K562 (cell line): ENCODE measurements at regions not wholly inside any gene's neighbourhood (a gene's known extent, or its start where the extent isn't known, plus 50 kb on each side); places are given as distances from the start of the nearest gene placed in this dataset.

ENCODE experiments used
- ATAC-seq: fragments of 200-7000 bp; cut with Tn5 transposase; 3 replicates; pipeline ENCODE4 v1.9.1; 2020; ENCODE audit warnings: moderate library complexity
- BruUV-seq: library from RNA; stranded (reverse); fragments of 400-500 nt; replicated peaks from 2 replicates; lab custom pipeline; 2021; lab: Mats Ljungman, UMichigan
- CTCF ChIA-PET: fragments of 300-600 bp; formaldehyde crosslinking; extraction: SDS; loops from one replicate; lab custom pipeline; 2021; ENCODE audit warnings: low intra/inter-chr PET ratio; lab: Yijun Ruan, JAX
- POLR2A ChIA-PET: fragments of 300-600, 350-650 bp; sonication (Branson Sonifier 250); formaldehyde crosslinking; extraction: SDS; loops from one replicate; lab custom pipeline; 2021; ENCODE audit warnings: antibody characterized with exemption, inconsistent platforms; lab: Yijun Ruan, JAX
- DNase-seq, 4 experiments: peaks; one replicate each; pipeline versions ENCODE4 v3.0.0 to v3.0.0-alpha.2; 2011 to 2018; ENCODE audit warnings: low spot score in 3 of 4, mixed read lengths in 3 of 4; ENCODE audit errors: extremely low read depth in 1 of 4
- FAIRE-seq: peaks from 2 replicates; lab custom pipeline; 2011; peaks lifted over from hg19 to GRCh38; lab: Jason Lieb, UNC
- H2AFZ ChIP-seq: 2 replicates; pipeline ENCODE4 v1.6.0; 2011; ENCODE audit warnings: low read depth, low read length, control low read depth, inconsistent platforms
- H3K27ac ChIP-seq: fragments of 200-600 bp; 3 replicates; pipeline ENCODE4 v1.8.0; 2011; ENCODE audit warnings: low read depth, mild to moderate bottlenecking, control low read depth, inconsistent platforms, low read length, moderate library complexity, mixed read lengths; ENCODE audit errors: extremely low read depth
- H3K27me3 ChIP-seq, 2 experiments: fragments of 300-600 bp in 1 of 2; 2 replicates in 1 of 2; 3 replicates in 1 of 2; pipeline versions ENCODE4 v1.6.0 to v1.8.0; 2011; ENCODE audit warnings: inconsistent platforms in 2 of 2, low read length in 2 of 2, mild to moderate bottlenecking in 1 of 2, mixed read lengths in 1 of 2, moderate library complexity in 1 of 2; ENCODE audit not compliant: control insufficient read depth in 2 of 2, insufficient read depth in 2 of 2
- H3K36me3 ChIP-seq: fragments of 300-600 bp; 3 replicates; pipeline ENCODE4 v1.8.0; 2011; ENCODE audit warnings: mild to moderate bottlenecking, low read length, inconsistent platforms; ENCODE audit not compliant: control insufficient read depth, insufficient read depth
- H3K4me1 ChIP-seq, 2 experiments: fragments of 200-600 bp in 1 of 2; replicated peaks in 1 of 2; 2 replicates in 1 of 2; 3 replicates in 1 of 2; pipeline versions ENCODE4 v1.5.1 to v1.8.0; 2011; ENCODE audit warnings: inconsistent platforms in 2 of 2, low read length in 2 of 2, mild to moderate bottlenecking in 1 of 2, mixed read lengths in 1 of 2, moderate library complexity in 1 of 2; ENCODE audit not compliant: control insufficient read depth in 2 of 2, insufficient read depth in 2 of 2
- H3K4me2 ChIP-seq: 2 replicates; pipeline ENCODE4 v1.6.1; 2011; ENCODE audit warnings: low read length, control low read depth, inconsistent platforms, mixed read lengths; ENCODE audit not compliant: insufficient read depth
- H3K4me3 ChIP-seq: fragments of 200-600 bp; sonication (generic), shearing (Covaris generic); 2 replicates; pipeline ENCODE4 v1.5.1; 2016; ENCODE audit warnings: control low read depth, inconsistent platforms
- H3K79me2 ChIP-seq: fragments of 200-600 bp; 3 replicates; pipeline ENCODE4 v1.8.0; 2011; ENCODE audit warnings: low read length, inconsistent platforms; ENCODE audit not compliant: control insufficient read depth, insufficient read depth
- H3K9ac ChIP-seq, 2 experiments: 2 replicates each; pipeline versions ENCODE4 v1.6.0 to v1.6.1; 2011; ENCODE audit warnings: low read depth in 2 of 2, low read length in 2 of 2, control low read depth in 1 of 2, inconsistent platforms in 1 of 2, mild to moderate bottlenecking in 1 of 2, mixed read lengths in 1 of 2; ENCODE audit not compliant: insufficient read depth in 1 of 2
- H3K9me1 ChIP-seq: one replicate; pipeline ENCODE4 v1.6.0; 2011; ENCODE audit warnings: inconsistent platforms, mild to moderate bottlenecking, low read length, moderate library complexity; ENCODE audit not compliant: control insufficient read depth, insufficient read depth
- H3K9me3 ChIP-seq: replicated peaks from 2 replicates; pipeline ENCODE4 v1.5.1; 2011; ENCODE audit warnings: low read depth, low read length, inconsistent platforms; ENCODE audit not compliant: control insufficient read depth, insufficient read depth
- H4K20me1 ChIP-seq: replicated peaks from 2 replicates; pipeline ENCODE4 v1.6.1; 2011; ENCODE audit warnings: low read length, inconsistent platforms, mixed read lengths; ENCODE audit not compliant: control insufficient read depth, insufficient read depth
- ARID1B ChIP-seq: fragments of 450-650 bp; IDR thresholded peaks from 2 replicates; pipeline ENCODE4 v1.6.1; 2016; ENCODE audit warnings: antibody characterized with exemption, mild to moderate bottlenecking, inconsistent platforms
- BRCA1 ChIP-seq, 2 experiments: fragments of 450-650 bp in 1 of 2; sonication (generic) in 1 of 2; formaldehyde crosslinking in 1 of 2; IDR thresholded peaks; 2 replicates each; pipeline versions ENCODE4 v1.5.0 to v1.6.1; 2017 to 2020; ENCODE audit warnings: mild to moderate bottlenecking in 1 of 2, missing genetic modification reagents in 1 of 2
- COPS2 ChIP-seq: fragments of 450-650 bp; conservative IDR thresholded peaks from 2 replicates; pipeline ENCODE4 v1.6.1; 2016; ENCODE audit warnings: mild to moderate bottlenecking, moderate library complexity
- DDX20 ChIP-seq: fragments of 450-650 bp; IDR thresholded peaks from 2 replicates; pipeline ENCODE4 v1.6.1; 2016; ENCODE audit warnings: missing genetic modification characterization, low read depth, mild to moderate bottlenecking, missing compliant biosample characterization, moderate library complexity
- DNMT1 ChIP-seq: fragments of 450-650 bp; IDR thresholded peaks from 2 replicates; pipeline ENCODE4 v1.6.1; 2016; ENCODE audit warnings: antibody characterized with exemption, mild to moderate bottlenecking
- FOXJ3 ChIP-seq: sonication (generic); formaldehyde crosslinking; IDR thresholded peaks from 2 replicates; pipeline ENCODE4 v1.4.0; 2020; ENCODE audit warnings: mild to moderate bottlenecking, missing genetic modification reagents
- GATAD2A ChIP-seq: fragments of 450-650 bp; IDR thresholded peaks from 2 replicates; pipeline ENCODE4 v1.6.1; 2017
- OTX1 ChIP-seq: fragments of 450-650 bp; formaldehyde crosslinking; IDR thresholded peaks from 2 replicates; pipeline ENCODE4 v1.4.0; 2022; ENCODE audit warnings: mild to moderate bottlenecking
- POLR2A ChIP-seq: fragments of 450-650 bp; conservative IDR thresholded peaks from 2 replicates; pipeline ENCODE4 v1.6.1; 2016
- POLR2AphosphoS2 ChIP-seq: IDR thresholded peaks from 2 replicates; pipeline ENCODE4 v1.6.1; 2012; ENCODE audit warnings: low read length, improper control_type of control experiment
- PRPF4 ChIP-seq: fragments of 200-400 bp; formaldehyde crosslinking; IDR thresholded peaks from one replicate; pipeline ENCODE4 v1.6.1; 2017; ENCODE audit warnings: low read length, low read depth, mild to moderate bottlenecking; ENCODE audit not compliant: insufficient read depth, poor library complexity, severe bottlenecking
- RCOR1 ChIP-seq, 2 experiments: IDR thresholded peaks; 2 replicates each; pipeline ENCODE4 v1.6.1; 2012; ENCODE audit warnings: low read depth in 2 of 2, low read length in 2 of 2, borderline replicate concordance in 1 of 2, improper control_type of control experiment in 1 of 2
- SETDB1 ChIP-seq: IDR thresholded peaks from one replicate; pipeline ENCODE4 v1.6.1; 2012; ENCODE audit warnings: low read length, control low read depth, inconsistent platforms
- SIN3A ChIP-seq, 2 experiments: fragments of 150-350 bp in 1 of 2; IDR thresholded peaks; 2 replicates each; pipeline ENCODE4 v1.6.1; 2011 to 2016; ENCODE audit warnings: borderline replicate concordance in 2 of 2, low read depth in 2 of 2, low read length in 2 of 2, mild to moderate bottlenecking in 2 of 2, moderate library complexity in 2 of 2; ENCODE audit not compliant: control insufficient read depth in 1 of 2
- SLC30A9 ChIP-seq: fragments of 250-450 bp; sonication (Bioruptor Pico); IDR thresholded peaks from 2 replicates; pipeline ENCODE4 v1.8.0; 2022; ENCODE audit warnings: mild to moderate bottlenecking, moderate library complexity
- SMARCA5 ChIP-seq: fragments of 450-650 bp; IDR thresholded peaks from 2 replicates; pipeline ENCODE4 v1.6.1; 2016
- ZNF253 ChIP-seq: fragments of 250-450 bp; sonication (Bioruptor Pico); conservative IDR thresholded peaks from 2 replicates; pipeline ENCODE4 v1.6.1; 2021; ENCODE audit warnings: mild to moderate bottlenecking
- WGBS: fragments of 100-300 bp; shearing (Covaris generic); methylation state at CpG from one replicate; pipeline ENCODE4 v1.1.6; 2016; ENCODE audit warnings: low coverage, mixed read lengths; ENCODE audit not compliant: insufficient coverage; ENCODE audit errors: missing lambda C conversion rate; 5-methylcytosine and 5-hydroxymethylcytosine counted together
- in situ Hi-C: fragments of 300-500 bp; cut with MboI; formaldehyde crosslinking; loops from 4 replicates; pipeline ENCODE4 v1.15.0; 2018; ENCODE audit warnings: inconsistent platforms, mixed read lengths
- intact Hi-C: fragments of 100-400 bp; cut with micrococcal nuclease; formaldehyde crosslinking; loops from 2 replicates; pipeline ENCODE4 v1.14.2; 2022
- TF ChIP-seq, protein P1 (sequence below), 3 experiments: IDR thresholded peaks in 2 of 3; conservative IDR thresholded peaks in 1 of 3; 2 replicates each; pipeline ENCODE4 v1.5.1; 2011 to 2012; ENCODE audit warnings: low read length in 3 of 3, mild to moderate bottlenecking in 3 of 3, control low read depth in 2 of 3, improper control_type of control experiment in 1 of 3, inconsistent platforms in 1 of 3, low read depth in 1 of 3, mixed read lengths in 1 of 3, moderate library complexity in 1 of 3; ENCODE audit not compliant: insufficient read depth in 2 of 3
- TF ChIP-seq, protein P2 (sequence below): sonication (generic); formaldehyde crosslinking; IDR thresholded peaks from 2 replicates; pipeline ENCODE4 v1.8.0; 2022; ENCODE audit warnings: mild to moderate bottlenecking, missing genetic modification reagents

DNA sequence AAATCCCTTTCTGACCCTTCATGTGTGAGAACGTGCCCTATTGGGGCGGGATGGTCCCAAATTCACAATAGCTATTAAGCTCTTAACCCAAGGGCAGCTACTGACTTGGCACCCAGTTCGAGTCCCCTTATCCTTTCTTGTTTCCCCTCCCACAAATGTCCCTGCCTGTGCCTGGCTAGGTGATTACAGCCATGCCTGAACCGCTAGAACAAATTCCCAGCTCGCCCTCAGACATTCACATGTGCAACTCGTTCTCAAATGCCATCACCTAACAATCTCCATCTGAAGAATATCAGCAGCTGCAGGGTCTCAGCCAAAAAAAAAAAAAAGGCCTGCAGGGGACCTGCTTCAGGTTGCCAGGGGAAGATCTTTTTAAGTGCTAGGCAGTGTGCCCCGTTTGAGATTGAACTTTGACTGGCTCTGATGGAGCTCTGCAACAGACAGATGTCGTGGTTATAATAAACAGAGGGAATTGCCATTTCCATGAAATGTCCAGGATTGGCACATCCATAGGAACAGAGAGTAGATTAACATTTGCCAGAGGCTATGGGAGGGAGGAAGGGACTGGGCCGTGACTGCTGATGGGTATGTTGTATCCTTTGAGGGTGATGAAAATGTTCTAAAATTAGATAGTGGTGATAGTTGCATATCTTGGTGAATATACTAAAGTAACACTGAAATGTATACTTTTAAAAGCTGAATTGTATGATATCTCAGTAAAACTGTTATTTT lies 347.2 kb upstream of the WWC1 start (continued):
- no peak for TF ChIP-seq FOXJ3 (CRISPR knock-in tag)
- TF ChIP-seq BRCA1 (IDR thresholded peaks at IDR 0.05), result no peak
- no peak for TF ChIP-seq BRCA1 (CRISPR knock-in tag; IDR thresholded peaks at IDR 0.05)

DNA sequence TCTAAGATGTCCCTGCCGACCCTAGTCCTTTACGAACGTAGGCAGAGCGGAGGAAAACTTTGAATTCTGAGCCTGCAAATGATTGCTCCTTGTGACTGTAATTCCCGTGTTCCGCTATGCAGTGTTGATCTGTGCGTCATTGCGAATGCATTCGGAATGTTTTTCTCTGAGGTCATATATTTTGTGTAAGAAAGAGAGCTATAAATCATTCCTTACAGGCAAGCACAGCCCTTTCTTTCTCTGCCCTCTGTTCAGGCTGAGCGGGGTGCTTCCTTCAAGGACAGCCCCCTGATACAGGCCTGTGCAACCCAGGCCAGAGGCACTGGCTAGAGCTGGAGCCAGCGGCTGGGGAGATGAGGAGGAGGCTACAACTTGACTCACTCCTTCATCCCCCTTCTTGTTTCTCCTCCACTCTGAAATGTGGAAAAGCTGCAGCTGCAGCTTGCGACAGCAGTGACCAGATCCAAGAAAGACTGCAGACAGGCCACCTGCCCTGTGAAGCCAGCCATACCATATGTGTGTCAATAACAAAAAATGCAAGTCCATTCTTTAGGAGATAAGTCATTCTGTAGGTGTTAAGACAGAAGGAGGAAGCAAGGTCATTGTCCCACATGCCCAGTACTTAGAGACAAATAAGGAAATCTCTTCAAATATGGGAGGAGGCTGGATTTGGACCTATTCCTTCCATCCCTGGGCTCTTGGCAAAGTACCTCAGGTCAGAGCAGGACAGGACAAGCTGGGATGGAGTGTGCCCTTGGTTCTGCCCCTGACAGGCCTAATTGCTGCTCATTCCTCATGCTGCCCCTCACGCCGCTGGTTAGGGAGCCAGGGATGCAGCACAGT lies 345.7 kb upstream of the WWC1 start:
- no peak overlapping the region for H3K27ac ChIP-seq
- intact Hi-C loops, result no loop called here
- DNase-seq (no peak), ATAC-seq (no peak), FAIRE-seq (no peak)
- H4K20me1 ChIP-seq, result no peaks in the 10 kb centered on the region
- H3K9me3 ChIP-seq, result no peaks in the 10 kb centered on the region
- no peak overlapping the region for H3K4me3 ChIP-seq
- H3K9ac ChIP-seq, result no peak overlapping the region
- H3K36me3 ChIP-seq, result no peaks in the 10 kb centered on the region
- ChIA-PET POLR2A (no interaction called here), CTCF (no interaction called here)
- WGBS, result 0% methylated on average over 14 of the region's 14 CpGs
- H3K4me2 ChIP-seq, result no peak overlapping the region
- H3K79me2 ChIP-seq, result no peaks in the 10 kb centered on the region
- in situ Hi-C loops, result no loop called here
- H2AFZ ChIP-seq, result no peak overlapping the region
- H3K27me3 ChIP-seq, result no peaks in the 10 kb centered on the region
- no peaks in the 10 kb centered on the region for H3K4me1 ChIP-seq
- no TSS peak for BruUV-seq
- no peaks in the 10 kb centered on the region for H3K9me1 ChIP-seq
- no peak for TF ChIP-seq DNMT1
- TF ChIP-seq SLC30A9 (CRISPR knock-in tag), result no peak
- no peak for TF ChIP-seq SETDB1
- no peak for TF ChIP-seq POLR2A
- TF ChIP-seq, protein P1, sequence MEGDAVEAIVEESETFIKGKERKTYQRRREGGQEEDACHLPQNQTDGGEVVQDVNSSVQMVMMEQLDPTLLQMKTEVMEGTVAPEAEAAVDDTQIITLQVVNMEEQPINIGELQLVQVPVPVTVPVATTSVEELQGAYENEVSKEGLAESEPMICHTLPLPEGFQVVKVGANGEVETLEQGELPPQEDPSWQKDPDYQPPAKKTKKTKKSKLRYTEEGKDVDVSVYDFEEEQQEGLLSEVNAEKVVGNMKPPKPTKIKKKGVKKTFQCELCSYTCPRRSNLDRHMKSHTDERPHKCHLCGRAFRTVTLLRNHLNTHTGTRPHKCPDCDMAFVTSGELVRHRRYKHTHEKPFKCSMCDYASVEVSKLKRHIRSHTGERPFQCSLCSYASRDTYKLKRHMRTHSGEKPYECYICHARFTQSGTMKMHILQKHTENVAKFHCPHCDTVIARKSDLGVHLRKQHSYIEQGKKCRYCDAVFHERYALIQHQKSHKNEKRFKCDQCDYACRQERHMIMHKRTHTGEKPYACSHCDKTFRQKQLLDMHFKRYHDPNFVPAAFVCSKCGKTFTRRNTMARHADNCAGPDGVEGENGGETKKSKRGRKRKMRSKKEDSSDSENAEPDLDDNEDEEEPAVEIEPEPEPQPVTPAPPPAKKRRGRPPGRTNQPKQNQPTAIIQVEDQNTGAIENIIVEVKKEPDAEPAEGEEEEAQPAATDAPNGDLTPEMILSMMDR (IDR thresholded peaks at IDR 0.05 in 2 of 3, conservative IDR thresholded peaks at IDR 0.05 in 1 of 3; ENCODE audit: insufficient read depth in 2 of 3, low read depth in 1 of 3, low read length in 3 of 3), result no peak
- no peak for TF ChIP-seq ARID1B
- TF ChIP-seq SMARCA5, result no peak
- TF ChIP-seq POLR2AphosphoS2, result no peak
- TF ChIP-seq SIN3A (IDR thresholded peaks at IDR 0.05; ENCODE audit: borderline replicate concordance in 2 of 2, control insufficient read depth in 1 of 2, low read depth in 2 of 2, low read length in 2 of 2), result no peak
- TF ChIP-seq OTX1 (CRISPR knock-in tag), result no peak
- no peak for TF ChIP-seq PRPF4
- TF ChIP-seq GATAD2A, result no peak
- TF ChIP-seq, protein P2, sequence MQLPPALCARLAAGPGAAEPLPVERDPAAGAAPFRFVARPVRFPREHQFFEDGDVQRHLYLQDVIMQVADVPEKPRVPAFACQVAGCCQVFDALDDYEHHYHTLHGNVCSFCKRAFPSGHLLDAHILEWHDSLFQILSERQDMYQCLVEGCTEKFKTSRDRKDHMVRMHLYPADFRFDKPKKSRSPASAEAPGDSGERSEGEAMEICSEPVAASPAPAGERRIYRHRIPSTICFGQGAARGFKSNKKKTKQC (CRISPR knock-in tag), result no peak
- no peak for TF ChIP-seq RCOR1 (IDR thresholded peaks at IDR 0.05; ENCODE audit: borderline replicate concordance in 1 of 2, low read depth in 2 of 2, low read length in 2 of 2)
- TF ChIP-seq DDX20 (tag), result no peak
- TF ChIP-seq ZNF253, result no peak
- no peak for TF ChIP-seq COPS2
